C4-2B (cell line): ENCODE measurements at regions not wholly inside any gene's neighbourhood (a gene's known extent, or its start where the extent isn't known, plus 50 kb on each side); places are given as distances from the start of the nearest gene placed in this dataset.

ENCODE experiments used
- CTCF ChIP-seq: fragments of 450-650 bp; conservative IDR thresholded peaks from 2 replicates; pipeline ENCODE4 v1.5.1; 2017; ENCODE audit warnings: mild to moderate bottlenecking
- ZFX ChIP-seq: fragments of 450-650 bp; IDR thresholded peaks from 2 replicates; pipeline ENCODE4 v1.6.1; 2017

- no peak for TF ChIP-seq CTCF
- no peak for TF ChIP-seq ZFX
Observed at GRCh38 chr20:10898552-10898951, 224.8 kb upstream of the JAG1 start.
